LNCaP clone FGC (cell line): ENCODE measurements at regions not wholly inside any gene's neighbourhood (a gene's known extent, or its start where the extent isn't known, plus 50 kb on each side); places are given as distances from the start of the nearest gene placed in this dataset.

ENCODE experiments used
- DNase-seq: peaks from one replicate; pipeline ENCODE4 v3.0.0-alpha.2; 2011; ENCODE audit warnings: low read depth
- H3K4me3 ChIP-seq: 2 replicates; pipeline ENCODE4 v1.5.1; 2011; ENCODE audit warnings: mild to moderate bottlenecking, low read depth, low read length, control low read depth
- TF ChIP-seq, protein P1 (sequence below): IDR thresholded peaks from 2 replicates; pipeline ENCODE4 v1.5.1; 2012; ENCODE audit warnings: mild to moderate bottlenecking; ENCODE audit not compliant: control insufficient read depth, insufficient read depth; ENCODE audit errors: extremely low read depth

DNA sequence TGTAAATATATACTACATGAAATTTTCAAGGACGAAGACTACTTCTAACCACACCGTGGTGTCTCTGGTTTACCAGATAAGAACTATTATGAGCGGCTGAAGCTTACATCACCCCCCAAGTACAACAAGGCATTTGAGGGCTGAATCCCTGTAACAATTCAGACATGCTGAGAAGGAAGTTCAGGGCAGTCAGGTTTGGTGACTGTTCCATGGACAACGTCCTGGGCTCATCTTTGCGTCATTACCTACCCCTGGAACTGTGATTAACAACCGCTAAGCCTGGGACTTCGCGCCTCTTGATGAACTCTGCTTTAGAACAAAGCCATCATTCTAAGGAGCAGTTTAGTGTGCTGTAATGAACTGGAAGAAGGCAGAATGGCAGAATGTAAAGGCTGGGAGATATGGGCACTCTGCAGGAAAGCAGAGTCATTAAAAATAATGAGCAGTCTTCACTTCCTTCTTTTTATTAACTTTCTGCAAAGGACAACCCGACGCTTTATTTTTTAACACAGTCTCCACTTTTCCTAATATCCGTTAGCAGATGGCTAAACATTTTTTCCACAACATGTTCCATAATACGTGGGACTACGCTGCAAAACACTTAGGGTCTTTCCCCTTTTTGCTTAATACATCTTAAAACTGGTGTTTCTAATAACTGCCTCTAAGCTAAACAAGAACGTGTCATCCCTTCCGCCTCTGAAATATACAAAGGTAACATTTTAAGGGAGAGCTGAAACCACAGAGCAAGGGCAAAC lies 263.2 kb downstream of the ADAMTS20 start:
- no peak for DNase-seq
- TF ChIP-seq, protein P1, sequence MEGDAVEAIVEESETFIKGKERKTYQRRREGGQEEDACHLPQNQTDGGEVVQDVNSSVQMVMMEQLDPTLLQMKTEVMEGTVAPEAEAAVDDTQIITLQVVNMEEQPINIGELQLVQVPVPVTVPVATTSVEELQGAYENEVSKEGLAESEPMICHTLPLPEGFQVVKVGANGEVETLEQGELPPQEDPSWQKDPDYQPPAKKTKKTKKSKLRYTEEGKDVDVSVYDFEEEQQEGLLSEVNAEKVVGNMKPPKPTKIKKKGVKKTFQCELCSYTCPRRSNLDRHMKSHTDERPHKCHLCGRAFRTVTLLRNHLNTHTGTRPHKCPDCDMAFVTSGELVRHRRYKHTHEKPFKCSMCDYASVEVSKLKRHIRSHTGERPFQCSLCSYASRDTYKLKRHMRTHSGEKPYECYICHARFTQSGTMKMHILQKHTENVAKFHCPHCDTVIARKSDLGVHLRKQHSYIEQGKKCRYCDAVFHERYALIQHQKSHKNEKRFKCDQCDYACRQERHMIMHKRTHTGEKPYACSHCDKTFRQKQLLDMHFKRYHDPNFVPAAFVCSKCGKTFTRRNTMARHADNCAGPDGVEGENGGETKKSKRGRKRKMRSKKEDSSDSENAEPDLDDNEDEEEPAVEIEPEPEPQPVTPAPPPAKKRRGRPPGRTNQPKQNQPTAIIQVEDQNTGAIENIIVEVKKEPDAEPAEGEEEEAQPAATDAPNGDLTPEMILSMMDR, result no peak
- H3K4me3 ChIP-seq, result no peak overlapping the region

DNA sequence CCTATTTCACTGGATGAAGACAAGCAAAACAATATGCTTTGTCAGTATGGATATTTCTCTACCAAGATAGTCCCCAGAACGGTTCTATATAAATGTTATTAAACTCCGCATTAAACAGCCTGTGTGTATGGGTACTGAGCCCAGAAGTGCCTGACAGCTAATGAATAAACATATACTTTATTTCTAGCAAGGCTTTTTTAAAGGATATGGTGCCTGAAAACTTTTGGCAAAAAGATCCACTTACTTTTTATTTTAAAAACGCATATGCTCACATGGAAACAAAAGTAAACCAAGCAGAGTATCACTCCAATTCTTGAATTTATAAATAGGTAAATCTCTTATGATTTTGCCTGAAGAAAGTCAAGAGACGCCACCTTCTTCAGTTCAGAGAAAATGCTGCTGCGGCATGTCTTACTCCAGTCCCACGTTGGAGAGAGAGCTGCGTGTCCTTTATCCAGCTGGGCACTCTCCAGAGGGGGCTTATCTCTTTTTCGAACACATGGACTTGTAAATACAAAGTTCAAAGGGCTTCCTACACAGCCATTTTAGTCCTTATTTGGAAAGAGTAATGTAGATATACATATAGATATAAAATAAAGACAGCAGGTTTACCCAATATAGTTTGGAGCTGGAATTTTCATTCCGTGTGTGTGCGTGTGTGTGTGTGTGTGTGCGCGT lies 264.2 kb downstream of the ADAMTS20 start:
- no peak for DNase-seq
- TF ChIP-seq, protein P1, result no peak
- no peak overlapping the region for H3K4me3 ChIP-seq

DNA sequence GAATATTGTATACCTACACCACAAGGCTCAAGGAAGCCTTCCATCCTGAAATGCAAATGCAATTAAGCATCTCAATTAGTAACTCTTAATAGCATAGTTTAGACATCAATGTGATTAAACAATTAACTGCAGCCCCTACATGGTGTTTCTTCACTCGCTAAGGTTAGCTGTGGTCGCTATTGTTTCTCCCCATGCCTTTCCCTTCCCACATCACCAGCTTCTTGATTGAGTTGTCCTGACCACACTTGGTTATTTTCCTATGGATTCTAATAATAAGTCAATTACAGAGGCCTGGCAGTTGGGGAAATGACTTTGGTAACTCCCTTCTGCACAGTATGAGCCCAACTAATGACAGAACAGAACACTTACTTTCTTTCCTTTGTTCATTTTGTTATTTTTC lies 265.0 kb downstream of the ADAMTS20 start:
- TF ChIP-seq, protein P1, result no peak
- H3K4me3 ChIP-seq, result no peak overlapping the region
- DNase-seq, result no peak

DNA sequence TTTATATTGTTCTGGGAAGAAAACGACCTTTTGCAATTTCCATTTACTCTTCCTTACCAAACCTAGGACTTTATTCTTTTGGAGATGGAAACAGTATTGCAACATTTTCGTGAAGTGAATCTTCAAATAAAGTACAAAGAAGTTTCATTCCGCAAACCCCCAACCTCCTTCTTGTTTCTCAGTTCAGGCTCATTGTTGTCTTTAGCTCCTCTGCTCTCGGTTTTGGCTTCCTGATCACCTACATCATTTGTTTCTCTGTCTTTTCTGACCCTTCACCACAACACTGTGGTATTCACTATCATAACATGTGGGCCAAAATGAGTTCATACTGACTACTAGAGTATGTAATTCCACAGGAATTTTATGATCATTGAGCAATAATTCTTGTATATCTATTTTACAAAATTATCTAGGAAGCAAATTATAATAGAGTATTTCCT lies 266.8 kb downstream of the ADAMTS20 start:
- H3K4me3 ChIP-seq, result no peak overlapping the region
- TF ChIP-seq, protein P1, result no peak
- no peak for DNase-seq

DNA sequence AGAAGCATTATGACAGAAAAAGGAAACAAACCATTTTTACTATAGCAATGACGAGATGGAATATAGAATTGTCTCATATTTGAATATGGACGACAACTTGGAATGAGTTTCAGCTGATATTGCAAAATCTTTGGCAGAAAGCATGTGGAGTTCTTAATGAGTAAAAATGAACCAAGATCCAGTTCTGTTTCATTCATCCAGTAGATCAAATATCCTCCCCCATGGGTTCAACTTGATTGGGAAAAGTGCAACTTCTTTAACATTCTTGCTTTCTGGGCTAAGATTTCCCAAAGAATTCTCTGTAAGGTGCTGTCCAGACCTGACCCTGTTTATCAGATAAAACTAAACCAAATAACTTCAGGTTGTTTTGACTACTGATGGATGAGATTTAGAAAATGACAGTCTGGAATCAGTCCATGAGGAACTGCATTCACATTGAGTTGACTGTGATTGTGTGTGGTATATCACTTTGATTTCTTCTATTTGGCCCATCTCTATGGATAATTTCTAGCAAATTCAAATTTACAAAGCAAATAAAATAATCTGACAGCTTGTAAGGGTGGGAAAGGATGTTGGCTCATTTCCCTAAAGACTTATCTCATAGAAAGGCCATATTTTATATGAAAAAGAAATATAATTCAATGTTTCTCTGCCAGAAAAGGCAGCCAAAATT lies 267.4 kb downstream of the ADAMTS20 start:
- no peak for DNase-seq
- no peak overlapping the region for H3K4me3 ChIP-seq
- TF ChIP-seq, protein P1, result no peak

DNA sequence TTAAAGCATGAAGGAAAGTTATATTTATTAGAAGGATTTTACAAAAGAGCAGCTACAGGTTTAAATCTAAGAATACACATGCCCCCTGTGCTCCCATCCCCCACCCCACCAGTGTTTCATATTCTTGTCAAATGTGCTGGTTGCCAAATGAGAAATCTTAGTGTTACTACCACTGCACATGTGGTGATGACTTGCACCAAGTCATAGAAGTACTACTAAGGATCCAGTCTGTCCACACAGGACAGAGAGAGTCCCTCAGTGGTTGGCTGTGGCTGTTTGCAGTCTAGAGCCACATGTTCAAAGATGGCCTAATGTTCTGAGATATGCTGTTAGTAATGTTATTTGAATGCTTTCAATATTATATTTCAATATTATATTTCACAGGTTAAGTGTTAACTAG lies 268.8 kb downstream of the ADAMTS20 start:
- no peak for DNase-seq
- TF ChIP-seq, protein P1, result no peak
- no peak overlapping the region for H3K4me3 ChIP-seq
